NCI-H1105 (cell line): ENCODE measurements at regions not wholly inside any gene's neighbourhood (a gene's known extent, or its start where the extent isn't known, plus 50 kb on each side); places are given as distances from the start of the nearest gene placed in this dataset.
A peak's percentile ranks its signal among the peaks of the same experiment; 100 is the strongest.
"Not testable (repeated sequence)": the region's sequence is repeated elsewhere in the genome, so short reads cannot be mapped to it uniquely, and the experiment has no call there.

Source experiments
- DNase-seq: peaks from one replicate; lab custom pipeline; 2025; lab: John Stamatoyannopoulos, UW

- DNase-seq, result no peak
Measured at GRCh38 chr12:67077617-67078016, 191.5 kb upstream of the CAND1 start.

- DNase-seq, result no peak
Measured at GRCh38 chr12:67078957-67079356, 190.2 kb upstream of the CAND1 start.

GRCh38 chr12:67080637-67081036, 188.5 kb upstream of the CAND1 start:
- DNase-seq, result peak; percentile 19

- no peak for DNase-seq
Measured at GRCh38 chr12:67082221-67082620, 186.9 kb upstream of the CAND1 start.

GRCh38 chr12:67085699-67086098, 183.5 kb upstream of the CAND1 start:
- DNase-seq, result no peak

GRCh38 chr12:67086116-67086515, 183.0 kb upstream of the CAND1 start:
- DNase-seq, result no peak

- no peak for DNase-seq
Measured at GRCh38 chr12:67088401-67089118, 180.6 kb upstream of the CAND1 start.

GRCh38 chr12:67091204-67091603, 178.0 kb upstream of the CAND1 start:
- DNase-seq, result no peak

GRCh38 chr12:67091678-67092077, 177.5 kb upstream of the CAND1 start:
- no peak for DNase-seq

- not testable (repeated sequence) for DNase-seq
Measured at GRCh38 chr12:67092934-67093333, 176.2 kb upstream of the CAND1 start.

GRCh38 chr12:67096533-67097318, 172.4 kb upstream of the CAND1 start:
- no peak for DNase-seq

- no peak for DNase-seq
Measured at GRCh38 chr12:67099858-67100257, 169.3 kb upstream of the CAND1 start.

GRCh38 chr12:67103521-67103920, 165.6 kb upstream of the CAND1 start:
- no peak for DNase-seq

GRCh38 chr12:67107235-67107634, 161.9 kb upstream of the CAND1 start:
- no peak for DNase-seq

GRCh38 chr12:67107751-67108269, 161.3 kb upstream of the CAND1 start:
- DNase-seq, result no peak

- DNase-seq, result not testable (repeated sequence)
Measured at GRCh38 chr12:67110345-67110744, 158.8 kb upstream of the CAND1 start.

- DNase-seq, result no peak
Measured at GRCh38 chr12:67111182-67111581, 158.0 kb upstream of the CAND1 start.

- DNase-seq, result no peak
Measured at GRCh38 chr12:67112586-67112985, 156.6 kb upstream of the CAND1 start.

- DNase-seq, result no peak
Measured at GRCh38 chr12:67116134-67116533, 153.0 kb upstream of the CAND1 start.

- no peak for DNase-seq
Measured at GRCh38 chr12:67122584-67122983, 146.6 kb upstream of the CAND1 start.

- DNase-seq, result no peak
Measured at GRCh38 chr12:67137256-67137655, 131.9 kb upstream of the CAND1 start.

- DNase-seq, result no peak
Measured at GRCh38 chr12:67141296-67142018, 127.7 kb upstream of the CAND1 start.

- DNase-seq, result no peak
Measured at GRCh38 chr12:67145692-67146091, 123.5 kb upstream of the CAND1 start.
